ENCODE measurements at regions not wholly inside any gene's neighbourhood (a gene's known extent, or its start where the extent isn't known, plus 50 kb on each side); places are given as distances from the start of the nearest gene placed in this dataset.

DNA sequence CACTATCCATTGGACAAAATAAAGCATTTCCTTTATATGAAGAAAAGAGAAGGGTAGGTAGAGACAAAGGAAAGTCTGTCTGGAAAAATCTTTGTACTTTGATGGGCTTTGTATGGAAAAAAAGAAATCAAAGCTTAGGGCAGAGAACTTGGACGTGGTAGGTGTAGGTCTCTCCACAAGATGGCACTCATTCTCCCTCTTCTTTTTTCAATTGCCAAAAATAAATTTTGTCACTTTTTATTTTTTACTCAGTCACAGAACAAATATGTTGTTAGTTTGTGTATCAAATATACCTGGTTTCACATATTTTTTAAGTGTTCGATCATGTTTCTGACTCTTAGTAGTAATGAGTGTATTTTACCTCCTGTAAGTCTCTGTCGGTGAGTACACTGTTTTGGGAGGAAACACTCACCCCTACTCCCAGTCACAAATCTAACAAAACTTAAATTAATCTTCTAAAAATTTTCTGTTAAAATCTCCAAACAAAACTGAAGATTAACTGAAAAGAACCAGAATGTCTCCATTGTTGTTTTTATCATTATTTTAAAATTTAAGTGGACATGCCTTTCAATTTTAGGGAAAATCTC is 415.8 kb upstream of the GOLIM4 start:
- TF ChIP-seq, protein P1, sequence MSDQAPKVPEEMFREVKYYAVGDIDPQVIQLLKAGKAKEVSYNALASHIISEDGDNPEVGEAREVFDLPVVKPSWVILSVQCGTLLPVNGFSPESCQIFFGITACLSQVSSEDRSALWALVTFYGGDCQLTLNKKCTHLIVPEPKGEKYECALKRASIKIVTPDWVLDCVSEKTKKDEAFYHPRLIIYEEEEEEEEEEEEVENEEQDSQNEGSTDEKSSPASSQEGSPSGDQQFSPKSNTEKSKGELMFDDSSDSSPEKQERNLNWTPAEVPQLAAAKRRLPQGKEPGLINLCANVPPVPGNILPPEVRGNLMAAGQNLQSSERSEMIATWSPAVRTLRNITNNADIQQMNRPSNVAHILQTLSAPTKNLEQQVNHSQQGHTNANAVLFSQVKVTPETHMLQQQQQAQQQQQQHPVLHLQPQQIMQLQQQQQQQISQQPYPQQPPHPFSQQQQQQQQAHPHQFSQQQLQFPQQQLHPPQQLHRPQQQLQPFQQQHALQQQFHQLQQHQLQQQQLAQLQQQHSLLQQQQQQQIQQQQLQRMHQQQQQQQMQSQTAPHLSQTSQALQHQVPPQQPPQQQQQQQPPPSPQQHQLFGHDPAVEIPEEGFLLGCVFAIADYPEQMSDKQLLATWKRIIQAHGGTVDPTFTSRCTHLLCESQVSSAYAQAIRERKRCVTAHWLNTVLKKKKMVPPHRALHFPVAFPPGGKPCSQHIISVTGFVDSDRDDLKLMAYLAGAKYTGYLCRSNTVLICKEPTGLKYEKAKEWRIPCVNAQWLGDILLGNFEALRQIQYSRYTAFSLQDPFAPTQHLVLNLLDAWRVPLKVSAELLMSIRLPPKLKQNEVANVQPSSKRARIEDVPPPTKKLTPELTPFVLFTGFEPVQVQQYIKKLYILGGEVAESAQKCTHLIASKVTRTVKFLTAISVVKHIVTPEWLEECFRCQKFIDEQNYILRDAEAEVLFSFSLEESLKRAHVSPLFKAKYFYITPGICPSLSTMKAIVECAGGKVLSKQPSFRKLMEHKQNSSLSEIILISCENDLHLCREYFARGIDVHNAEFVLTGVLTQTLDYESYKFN (CRISPR knock-in tag; conservative IDR thresholded peaks at IDR 0.05): no peak
- TF ChIP-seq HNRNPL (IDR thresholded peaks at IDR 0.05; ENCODE audit: low read depth, low read length) (no peak), ZNF7 (CRISPR knock-in tag; IDR thresholded peaks at IDR 0.05) (no peak)
- TF ChIP-seq, protein P2, sequence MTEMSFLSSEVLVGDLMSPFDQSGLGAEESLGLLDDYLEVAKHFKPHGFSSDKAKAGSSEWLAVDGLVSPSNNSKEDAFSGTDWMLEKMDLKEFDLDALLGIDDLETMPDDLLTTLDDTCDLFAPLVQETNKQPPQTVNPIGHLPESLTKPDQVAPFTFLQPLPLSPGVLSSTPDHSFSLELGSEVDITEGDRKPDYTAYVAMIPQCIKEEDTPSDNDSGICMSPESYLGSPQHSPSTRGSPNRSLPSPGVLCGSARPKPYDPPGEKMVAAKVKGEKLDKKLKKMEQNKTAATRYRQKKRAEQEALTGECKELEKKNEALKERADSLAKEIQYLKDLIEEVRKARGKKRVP (CRISPR knock-in tag; IDR thresholded peaks at IDR 0.05): no peak
- TF ChIP-seq, protein P3, sequence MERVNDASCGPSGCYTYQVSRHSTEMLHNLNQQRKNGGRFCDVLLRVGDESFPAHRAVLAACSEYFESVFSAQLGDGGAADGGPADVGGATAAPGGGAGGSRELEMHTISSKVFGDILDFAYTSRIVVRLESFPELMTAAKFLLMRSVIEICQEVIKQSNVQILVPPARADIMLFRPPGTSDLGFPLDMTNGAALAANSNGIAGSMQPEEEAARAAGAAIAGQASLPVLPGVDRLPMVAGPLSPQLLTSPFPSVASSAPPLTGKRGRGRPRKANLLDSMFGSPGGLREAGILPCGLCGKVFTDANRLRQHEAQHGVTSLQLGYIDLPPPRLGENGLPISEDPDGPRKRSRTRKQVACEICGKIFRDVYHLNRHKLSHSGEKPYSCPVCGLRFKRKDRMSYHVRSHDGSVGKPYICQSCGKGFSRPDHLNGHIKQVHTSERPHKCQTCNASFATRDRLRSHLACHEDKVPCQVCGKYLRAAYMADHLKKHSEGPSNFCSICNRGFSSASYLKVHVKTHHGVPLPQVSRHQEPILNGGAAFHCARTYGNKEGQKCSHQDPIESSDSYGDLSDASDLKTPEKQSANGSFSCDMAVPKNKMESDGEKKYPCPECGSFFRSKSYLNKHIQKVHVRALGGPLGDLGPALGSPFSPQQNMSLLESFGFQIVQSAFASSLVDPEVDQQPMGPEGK (CRISPR knock-in tag; IDR thresholded peaks at IDR 0.05): no peak
- TF ChIP-seq, protein P4, sequence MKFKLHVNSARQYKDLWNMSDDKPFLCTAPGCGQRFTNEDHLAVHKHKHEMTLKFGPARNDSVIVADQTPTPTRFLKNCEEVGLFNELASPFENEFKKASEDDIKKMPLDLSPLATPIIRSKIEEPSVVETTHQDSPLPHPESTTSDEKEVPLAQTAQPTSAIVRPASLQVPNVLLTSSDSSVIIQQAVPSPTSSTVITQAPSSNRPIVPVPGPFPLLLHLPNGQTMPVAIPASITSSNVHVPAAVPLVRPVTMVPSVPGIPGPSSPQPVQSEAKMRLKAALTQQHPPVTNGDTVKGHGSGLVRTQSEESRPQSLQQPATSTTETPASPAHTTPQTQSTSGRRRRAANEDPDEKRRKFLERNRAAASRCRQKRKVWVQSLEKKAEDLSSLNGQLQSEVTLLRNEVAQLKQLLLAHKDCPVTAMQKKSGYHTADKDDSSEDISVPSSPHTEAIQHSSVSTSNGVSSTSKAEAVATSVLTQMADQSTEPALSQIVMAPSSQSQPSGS (CRISPR knock-in tag; IDR thresholded peaks at IDR 0.05): no peak
